GM21526 (cell line): ENCODE measurements at regions not wholly inside any gene's neighbourhood (a gene's known extent, or its start where the extent isn't known, plus 50 kb on each side); places are given as distances from the start of the nearest gene placed in this dataset.

Experiments
- ATAC-seq: cut with Tn5 transposase; IDR thresholded peaks from one replicate; pipeline ENCODE4 v1.9.1; 2021; ENCODE audit warnings: moderate library complexity; ENCODE audit not compliant: unreplicated experiment, low FRiP score

DNA sequence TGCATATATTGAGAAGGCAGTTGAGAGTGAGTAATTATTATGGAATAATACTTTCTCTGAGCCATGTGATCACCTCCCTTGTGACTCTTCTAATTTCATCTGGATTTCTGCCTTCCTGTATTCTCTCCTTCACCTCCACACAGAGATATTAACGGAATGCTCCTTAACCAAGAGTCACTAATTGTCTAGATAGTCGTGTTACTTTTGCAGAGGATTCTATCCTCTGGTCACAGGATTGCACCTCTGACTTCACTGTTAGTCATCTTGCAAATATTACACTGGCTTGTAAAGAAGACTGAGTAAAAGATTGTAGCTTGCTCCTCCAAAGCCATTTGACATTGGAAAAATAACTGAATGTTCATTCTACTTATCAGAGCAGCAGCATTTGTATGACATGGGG, 160.9 kb downstream of the SH2D1A start:
- ATAC-seq = no peak

DNA sequence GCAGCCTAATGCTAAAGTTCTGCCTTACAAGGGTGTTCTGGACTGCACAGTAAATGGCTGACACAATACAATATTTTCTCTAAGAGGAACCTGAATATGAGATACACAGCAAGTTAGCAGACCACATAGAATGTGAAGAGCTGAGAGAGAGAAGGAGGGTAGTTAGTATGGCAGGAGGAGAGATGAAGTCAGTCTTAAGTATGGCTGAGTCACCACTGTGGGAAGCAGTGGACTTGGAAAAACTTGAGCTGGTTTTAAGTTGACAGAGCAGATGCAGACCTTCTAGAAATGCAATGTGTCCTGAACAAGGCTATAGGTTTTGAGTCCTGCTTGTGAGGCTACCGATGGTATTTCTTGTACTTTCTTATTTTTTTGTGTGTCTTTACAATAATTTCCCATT, 172.5 kb downstream of the SH2D1A start:
- ATAC-seq = no peak

DNA sequence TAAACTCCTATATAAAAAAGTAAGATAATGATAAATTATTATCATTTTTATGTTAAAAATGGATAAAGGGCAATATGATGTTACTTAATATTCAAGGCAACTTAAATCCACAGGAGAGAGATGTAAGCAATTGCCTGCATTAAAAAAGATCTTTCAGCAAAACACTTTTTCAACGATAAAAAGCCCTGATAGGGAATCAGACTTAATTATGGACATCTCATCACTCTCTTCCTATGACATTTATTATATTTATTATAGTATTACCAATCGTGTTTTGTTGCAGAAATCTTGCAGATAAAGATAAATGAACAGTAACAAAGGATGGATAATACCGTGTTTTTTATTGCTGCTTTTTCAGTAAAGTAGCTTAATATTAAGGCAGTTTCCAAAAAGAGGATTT, 178.5 kb downstream of the SH2D1A start:
- ATAC-seq = no peak

DNA sequence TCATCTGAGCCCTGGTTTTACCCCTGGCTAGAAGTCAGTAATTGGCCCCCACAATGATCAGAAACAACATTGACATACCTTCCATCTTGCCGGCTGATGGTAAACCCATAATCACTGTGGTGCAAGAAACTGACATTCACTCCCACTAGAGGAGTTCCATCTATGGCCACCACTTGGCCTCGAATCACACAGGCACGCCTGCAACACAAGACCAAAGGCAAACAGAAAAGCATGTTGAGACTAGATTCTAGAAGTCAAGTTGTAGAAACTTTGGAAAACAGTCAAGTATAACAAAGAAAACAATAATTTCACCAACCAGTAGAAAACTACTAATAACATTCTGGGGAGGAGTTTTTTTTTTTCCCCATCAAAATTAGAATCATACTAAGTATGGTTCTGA, 183.4 kb downstream of the SH2D1A start:
- no peak for ATAC-seq

DNA sequence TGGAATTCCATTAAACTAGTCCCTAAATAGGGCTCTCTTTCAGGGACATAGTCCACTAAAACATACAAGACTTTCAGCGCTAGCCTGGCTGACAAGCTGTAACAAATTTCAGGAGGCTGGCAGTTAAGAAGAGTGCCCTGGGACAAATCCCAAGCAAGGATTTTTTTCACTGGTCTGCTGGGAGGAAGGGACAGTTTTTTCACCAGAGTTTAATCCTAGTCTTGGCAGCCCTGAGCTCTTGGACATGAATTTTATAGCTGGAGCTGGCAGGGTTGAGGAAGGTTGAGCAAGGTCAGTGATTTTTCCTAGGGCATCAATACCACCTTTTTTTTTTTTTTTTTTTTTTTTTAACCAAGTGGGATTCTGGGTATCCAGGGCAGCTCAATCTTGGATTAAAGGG, 184.4 kb downstream of the SH2D1A start:
- ATAC-seq = no peak

DNA sequence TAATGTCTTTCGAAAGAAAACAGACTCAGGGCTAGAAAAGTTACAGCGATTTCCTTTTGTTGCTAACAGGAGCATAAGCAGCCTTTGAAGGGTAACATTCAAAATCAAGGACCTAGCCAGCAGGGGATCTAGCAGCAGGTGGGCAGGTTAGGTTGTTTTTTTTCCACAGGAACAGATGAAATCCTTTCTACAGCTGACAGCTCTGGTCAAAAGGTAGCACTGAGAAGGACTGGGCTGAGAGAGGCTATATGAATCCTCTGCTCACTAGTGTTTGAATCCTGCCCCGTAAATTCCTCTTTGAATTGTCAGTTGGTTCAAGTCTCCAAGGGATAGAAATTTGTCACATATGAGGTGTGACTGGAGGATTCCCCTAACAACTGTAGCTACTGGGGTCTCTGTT, 188.2 kb downstream of the SH2D1A start:
- ATAC-seq = no peak

DNA sequence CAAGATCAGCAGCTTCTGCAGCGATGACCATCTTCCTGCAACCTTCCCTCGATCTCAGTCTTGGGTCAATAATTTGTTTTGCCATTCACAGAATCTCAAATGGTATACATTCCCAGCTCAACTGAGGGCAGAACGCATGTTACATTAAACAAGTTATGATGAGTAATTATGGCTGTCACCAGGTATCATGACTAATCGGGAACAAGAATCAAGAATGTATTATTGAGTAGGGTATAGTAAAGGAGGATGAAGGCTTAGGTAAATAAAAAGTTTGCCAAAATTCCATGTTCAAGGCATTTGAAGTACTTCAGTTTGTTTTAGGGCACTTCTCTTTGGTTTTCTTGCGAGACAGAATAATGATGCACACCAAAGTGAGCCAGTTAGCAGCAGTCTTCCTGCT, 194.1 kb downstream of the SH2D1A start:
- ATAC-seq = no peak

DNA sequence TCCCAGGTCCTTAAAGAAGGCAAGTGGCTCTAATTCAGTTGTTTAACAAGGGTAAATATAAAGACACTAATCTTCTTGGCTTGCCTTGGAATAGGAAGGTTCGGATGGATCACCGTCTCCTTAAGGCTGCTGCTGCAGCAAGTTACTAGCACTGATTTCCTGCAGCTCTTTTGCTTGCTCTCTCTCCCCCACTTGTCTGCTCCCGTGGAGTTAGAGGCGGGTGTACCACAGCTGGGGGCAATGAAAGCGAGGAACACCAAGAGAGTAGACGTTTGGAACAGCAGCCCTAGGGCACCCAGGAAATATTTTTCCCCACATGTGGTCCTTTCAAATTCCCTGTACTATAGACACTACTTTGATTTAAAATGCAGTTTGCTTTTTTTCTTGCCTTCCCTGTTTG, 202.2 kb downstream of the SH2D1A start:
- no peak for ATAC-seq

DNA sequence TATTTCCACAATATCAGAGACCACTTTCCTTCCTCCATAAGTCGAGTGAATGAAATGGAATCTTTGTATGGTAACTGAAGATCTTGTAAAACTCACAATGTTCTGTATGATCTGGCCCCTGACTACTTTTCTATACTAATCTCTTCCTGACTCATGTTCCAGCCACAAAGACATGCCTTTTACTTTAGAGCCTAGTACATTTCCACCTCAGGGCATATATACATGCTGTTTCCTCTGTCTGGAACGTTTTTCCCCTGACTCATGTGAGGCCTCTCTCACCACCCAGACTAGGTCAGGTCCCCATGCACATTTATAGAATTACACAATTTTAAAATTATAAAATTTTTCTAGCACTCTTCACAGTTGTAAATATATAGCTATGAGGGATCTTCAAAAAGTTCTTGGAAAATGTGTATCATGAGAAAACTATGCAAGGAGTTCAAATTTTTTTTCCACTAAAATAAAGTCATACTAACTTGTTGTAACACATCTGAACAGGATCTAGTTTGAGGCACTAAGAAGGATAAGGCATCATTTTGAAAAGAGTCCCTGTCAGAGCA, 208.8 kb downstream of the SH2D1A start:
- ATAC-seq = no peak

DNA sequence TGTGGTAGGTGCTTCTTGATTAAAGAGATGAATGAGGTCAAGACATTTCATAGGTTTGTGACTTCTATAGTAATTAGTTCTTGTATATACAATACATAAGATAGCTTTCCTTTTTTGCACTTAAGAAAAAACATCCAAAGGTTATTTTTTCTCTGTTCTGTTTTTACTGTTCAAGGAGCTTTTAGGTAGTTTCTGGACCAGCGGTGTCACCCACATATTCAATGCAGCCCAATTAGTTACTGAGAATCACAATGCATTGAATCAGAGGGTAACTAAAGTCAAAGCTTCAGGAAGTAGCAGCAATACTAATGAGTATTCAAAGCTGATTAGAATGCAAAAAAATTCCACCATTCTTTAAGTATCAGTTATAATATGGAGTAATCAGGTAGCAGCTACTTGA, 211.6 kb downstream of the SH2D1A start:
- ATAC-seq = no peak

DNA sequence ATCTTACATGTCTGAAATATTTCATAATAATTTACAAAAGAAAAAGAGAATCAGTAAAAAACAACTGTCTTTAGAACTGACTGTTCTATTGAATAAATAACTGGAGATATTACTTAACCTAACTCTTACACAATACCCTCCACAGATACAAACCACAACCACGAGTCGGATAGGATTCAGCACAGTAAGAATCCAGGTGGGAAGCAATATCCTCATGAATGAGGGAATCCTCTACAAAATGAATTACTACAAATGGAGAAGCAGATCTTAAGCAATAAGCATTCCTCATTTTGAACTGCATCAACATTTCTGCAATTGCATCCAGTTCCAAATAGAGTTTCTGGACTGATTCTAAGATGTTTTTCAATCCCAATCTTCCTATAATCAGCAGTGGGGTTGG, 227.1 kb downstream of the SH2D1A start:
- ATAC-seq = no peak

DNA sequence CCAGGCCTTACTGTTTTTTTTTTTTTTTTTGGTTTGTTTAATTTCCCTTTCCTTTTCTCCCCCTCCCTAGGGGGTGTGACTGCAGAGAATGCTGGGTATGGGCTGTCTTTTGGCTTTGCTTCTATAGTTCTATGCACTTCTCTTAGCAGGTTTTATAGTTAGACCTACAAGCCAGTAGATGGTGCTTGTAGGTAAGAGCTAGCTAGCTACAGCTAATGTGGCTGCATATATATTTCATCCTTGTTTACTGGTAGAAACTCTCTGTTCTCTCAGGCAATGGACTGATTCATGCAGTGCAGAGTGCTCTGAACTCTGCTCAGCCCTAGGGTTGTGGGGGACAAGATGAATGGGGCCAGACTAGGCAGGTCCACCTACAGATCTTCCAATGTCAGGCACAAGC, 246.4 kb downstream of the SH2D1A start:
- no peak for ATAC-seq

DNA sequence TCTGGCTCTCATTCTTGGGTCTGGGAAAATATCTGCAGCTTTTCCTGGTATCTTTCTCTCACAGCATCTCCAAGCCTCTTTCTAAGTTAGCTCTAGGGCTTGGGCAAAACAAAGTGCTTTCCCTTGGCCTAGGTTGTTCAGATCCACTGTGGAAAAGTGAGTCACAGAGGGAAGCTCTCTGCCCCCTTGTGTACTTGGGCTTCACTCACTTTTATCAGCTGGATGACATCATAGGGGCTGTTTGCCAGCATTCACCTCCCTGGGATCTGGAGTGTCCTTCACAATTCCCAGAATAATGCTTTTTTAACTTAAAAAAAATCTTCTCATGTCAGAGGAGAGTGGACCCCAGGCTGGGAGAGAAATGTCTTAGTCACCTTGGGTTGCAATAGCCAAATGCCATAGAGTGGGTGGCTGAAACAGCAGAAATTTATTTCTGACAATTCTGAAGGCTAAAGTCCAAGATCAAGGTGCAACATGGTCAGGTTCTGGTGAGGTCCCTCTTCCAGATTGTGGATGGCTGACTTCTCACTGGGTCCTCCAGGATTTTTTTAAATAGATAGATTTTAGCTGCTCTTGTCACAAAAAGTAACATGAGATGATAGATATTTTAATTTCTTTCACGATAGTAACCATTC, 247.8 kb downstream of the SH2D1A start:
- ATAC-seq = no peak

DNA sequence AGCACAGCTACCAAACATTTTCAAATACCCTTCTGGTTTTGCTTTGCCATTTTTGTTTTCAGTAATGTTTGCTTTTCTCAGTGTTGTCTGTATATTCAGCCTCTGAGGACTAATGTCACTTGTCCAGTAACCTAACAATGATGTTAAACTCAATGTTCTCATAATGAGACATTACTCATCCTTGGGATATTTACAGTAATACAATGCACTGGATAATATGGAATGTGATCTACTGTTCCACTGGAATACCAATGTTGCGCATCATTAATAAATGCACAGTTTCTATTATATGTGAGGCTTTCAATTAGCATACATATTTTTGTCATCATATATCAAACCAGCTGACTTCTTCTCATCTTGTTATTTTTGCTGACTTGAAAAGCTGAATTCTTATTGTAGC, 259.1 kb downstream of the SH2D1A start:
- no peak for ATAC-seq

DNA sequence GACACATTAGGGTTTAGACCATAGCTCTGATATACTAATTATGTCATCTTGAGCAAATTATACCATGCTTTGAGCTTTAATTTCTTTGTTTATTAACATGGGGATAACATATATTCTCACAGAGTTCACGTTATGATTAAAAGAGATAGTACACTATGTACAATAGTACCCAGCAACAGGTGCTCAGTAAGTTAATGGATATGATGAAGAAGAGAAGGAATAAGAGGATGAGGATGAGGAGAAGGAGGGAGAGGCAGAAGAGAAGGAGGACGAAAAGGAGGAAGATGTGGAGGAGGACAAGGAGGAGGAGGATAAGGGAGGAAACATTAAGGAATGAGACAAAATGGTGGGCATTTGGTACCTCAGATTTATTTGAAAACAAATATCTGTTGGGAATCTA, 260.4 kb downstream of the SH2D1A start:
- no peak for ATAC-seq

DNA sequence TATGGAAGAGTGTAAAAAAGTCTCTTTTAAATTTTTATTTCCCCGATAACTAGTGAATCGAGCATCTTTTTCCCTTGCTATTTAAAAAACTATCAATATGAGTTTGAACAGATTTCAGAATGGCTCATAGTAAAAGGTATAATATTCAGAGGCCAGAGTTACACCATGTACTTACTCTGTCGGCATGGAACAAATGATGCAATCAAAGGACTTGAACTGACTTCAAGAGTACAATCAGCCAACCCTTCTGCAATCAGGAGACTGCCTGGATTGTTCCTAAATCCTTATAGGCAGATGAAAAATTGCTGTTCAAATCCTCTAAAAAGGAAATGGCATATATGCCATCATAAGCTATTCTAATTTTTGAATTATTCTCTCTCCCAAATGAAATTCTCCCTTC, 273.3 kb downstream of the SH2D1A start:
- no peak for ATAC-seq

DNA sequence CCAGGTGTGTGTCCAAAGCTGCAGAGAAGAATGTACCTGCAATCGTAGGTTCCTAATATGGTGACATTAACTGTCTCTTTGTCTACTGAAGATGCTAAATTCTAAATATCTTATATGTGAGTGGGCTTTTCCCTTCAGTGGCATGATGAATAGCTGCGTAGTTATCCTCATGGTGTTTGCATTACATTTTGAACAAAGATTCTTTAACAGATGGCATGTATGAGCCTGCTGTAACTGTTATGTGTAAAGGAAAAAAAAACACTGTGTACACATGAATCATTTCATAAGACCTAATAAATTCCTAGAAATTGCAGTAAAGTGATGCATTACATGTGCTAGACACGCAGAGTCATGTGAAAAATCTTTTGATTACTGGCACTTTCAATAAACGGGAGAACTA, 288.0 kb downstream of the SH2D1A start:
- ATAC-seq = no peak

DNA sequence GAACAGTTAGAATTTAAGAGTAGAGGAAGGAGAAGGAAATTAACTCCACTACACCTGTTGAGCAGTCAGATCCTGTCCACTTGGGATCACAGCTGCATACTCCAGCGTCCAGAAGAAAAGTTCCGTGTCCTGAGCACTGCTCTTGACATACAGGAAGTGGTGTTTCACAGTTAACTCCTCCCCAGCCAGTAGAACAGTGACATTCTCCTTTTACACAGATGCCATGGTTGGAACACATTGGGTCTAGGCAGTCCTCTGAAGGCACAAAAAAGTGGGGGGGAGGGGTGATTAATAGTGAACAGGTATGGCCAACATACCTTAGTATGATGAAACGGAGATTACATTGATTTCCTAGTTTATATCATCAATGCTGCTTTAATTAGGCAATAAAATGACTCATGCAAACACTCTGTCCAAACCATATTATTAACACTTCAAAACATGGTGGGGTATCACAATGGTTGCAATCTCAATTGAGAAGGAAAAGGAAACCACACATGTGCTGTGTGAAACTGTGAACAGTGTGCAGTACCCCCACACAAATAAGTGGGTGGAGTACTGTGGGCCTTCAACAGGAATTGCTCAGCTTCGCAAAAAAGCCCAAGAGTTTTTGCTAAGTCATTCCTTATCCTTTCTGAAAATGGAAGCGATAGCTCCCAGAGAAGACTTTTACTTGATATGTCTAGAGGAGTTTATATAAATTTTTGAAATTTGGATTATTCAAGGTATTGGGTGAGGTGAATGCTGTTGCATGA, 295.6 kb downstream of the SH2D1A start:
- ATAC-seq = no peak

DNA sequence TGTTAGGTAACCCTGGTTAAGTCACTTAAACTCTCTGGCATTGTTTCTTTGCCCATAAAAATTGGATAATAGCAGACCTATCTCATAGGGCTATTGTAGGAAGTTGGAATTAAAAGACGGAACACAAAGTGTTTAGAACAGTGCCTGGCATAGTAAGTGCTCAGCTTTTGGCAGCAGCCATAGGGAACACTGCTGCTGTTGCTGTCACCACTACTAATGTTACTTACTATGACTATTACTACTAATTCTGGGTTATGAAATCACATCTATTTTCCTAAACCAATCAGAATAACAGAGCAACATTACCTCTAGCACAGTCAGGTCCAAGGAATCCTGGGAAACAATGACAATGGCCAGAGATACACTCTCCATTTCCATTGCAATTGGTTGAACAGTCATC, 300.0 kb downstream of the SH2D1A start:
- no peak for ATAC-seq

DNA sequence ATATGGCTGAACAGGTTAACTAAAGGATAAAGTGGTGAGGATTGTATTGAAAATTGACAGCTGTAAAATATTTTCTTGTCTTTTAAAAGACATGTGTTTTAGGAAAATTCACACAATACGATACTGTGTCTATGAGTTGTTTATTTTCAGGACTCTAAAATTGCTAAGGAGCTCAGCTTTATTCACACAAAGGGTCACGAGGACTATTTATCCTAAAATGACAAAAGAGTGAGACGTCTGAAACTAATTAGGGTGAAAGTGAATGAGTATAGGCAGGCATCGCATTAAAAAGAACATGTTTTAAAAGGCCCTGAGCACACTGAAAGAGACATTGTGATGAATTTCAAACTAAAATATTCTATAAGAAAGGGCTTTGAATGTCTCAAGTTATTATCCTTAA, 304.7 kb downstream of the SH2D1A start:
- ATAC-seq = no peak

DNA sequence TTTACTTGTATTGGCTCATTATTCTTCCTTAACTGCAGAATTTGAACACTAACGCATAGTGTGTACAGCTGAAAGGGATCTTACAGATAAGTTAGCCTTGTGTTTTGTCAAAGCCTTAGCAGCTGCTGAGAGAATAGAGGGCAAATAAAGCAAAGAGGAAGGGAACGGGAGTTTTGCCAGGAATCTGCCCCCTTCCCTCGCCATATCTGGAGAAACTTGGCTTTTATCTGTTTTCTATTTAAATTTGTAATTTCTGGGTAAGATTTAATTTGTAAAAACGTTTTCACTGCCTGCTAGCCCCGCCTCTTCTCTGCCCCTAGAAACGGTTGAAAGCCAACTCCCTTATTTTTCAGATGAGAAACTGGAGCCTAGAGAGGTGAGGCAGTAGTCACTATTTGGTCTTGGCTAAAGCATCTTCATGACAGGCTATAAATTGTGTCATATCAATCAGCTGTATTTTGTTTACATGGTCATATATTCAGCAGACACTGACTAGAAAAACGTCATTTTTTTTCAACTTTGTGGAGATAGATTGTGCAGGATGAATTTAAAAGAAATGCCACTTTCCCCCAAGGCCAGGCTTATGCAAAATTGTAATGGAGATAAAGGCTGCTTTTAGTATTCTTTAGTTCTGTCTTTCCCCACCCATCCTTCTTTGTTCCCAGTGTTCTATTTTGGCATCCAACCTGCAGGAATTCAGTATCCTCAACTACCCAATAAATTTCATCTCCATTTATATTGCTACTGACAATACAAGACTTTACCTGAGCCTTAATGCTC, 319.4 kb downstream of the SH2D1A start:
- no peak for ATAC-seq
